ENCODE measurements at regions not wholly inside any gene's neighbourhood (a gene's known extent, or its start where the extent isn't known, plus 50 kb on each side); places are given as distances from the start of the nearest gene placed in this dataset.
"Not testable (repeated sequence)": the region's sequence is repeated elsewhere in the genome, so short reads cannot be mapped to it uniquely, and the experiment has no call there.

DNA sequence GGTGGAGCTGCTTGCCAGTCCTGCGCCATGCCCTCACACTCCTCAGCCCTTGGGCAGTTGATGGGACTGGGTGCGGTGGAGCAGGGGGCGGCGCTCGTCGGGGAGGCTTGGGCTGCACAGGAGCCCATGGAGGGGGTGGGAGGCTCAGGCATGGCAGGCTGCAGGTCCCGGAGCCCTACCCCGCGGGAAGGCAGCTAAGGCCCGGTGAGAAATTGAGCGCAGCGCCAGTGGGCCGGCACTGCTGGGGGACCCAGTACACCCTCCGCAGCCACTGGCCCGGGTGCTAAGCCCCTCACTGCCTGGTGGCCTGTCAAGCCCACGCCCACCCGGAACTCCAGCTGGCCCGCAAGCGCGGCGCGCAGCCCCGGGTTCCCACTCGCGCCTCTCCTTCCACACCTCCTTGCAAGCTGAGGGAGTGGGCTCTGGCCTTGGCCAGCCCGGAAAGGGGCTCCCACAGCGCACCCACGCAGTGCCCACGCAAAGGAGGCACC, 87.1 kb upstream of the BCHE start:
- POLR2A ChIA-PET (ENCODE audit: unreplicated experiment); H2BK120ac ChIP-seq (ENCODE audit: low read depth, low read length); H4K8ac ChIP-seq (ENCODE audit: low read depth in 2 of 2, low read length in 2 of 2); H3K79me1 ChIP-seq (ENCODE audit: low read depth in 1 of 2, low read length in 2 of 2); CTCF ChIA-PET; DNase-seq; dilution Hi-C loops (cut with HindIII; ENCODE audit: low sequenced_read_pairs, unreplicated experiment); intact Hi-C loops (cut with micrococcal nuclease); H3K36me3 ChIP-seq (ENCODE audit: control insufficient read depth, insufficient read depth, low read length); H3K56ac ChIP-seq (ENCODE audit: extremely low read depth, insufficient read depth, low read length); H3K4me1 ChIP-seq (ENCODE audit: control insufficient read depth, insufficient read depth, low read length); H3K18ac ChIP-seq (ENCODE audit: low read depth, low read length); H3K9ac ChIP-seq (ENCODE audit: low read depth, low read length); H4K20me1 ChIP-seq (ENCODE audit: insufficient read depth, low read length); H2AK5ac ChIP-seq (ENCODE audit: low read depth, low read length); H3K14ac ChIP-seq (replicated peaks; ENCODE audit: low read depth, low read length); H3K9me1 ChIP-seq (ENCODE audit: insufficient read depth, low read length); H3K4me3 ChIP-seq (ENCODE audit: insufficient read depth, low read depth, low read length); in situ Hi-C loops (cut with MboI; ENCODE audit: low sequenced_read_pairs); H2BK20ac ChIP-seq (ENCODE audit: low read depth, low read length); H2BK15ac ChIP-seq (ENCODE audit: low read depth, low read length); H3K4me2 ChIP-seq (ENCODE audit: low read depth, low read length); H3K27ac ChIP-seq (ENCODE audit: insufficient read depth, low read length); H3K4ac ChIP-seq (ENCODE audit: low read depth, low read length); H2AFZ ChIP-seq (replicated peaks; ENCODE audit: low read length, poor library complexity); H2BK5ac ChIP-seq (ENCODE audit: low read depth, low read length, poor library complexity, severe bottlenecking); H3K9me3 ChIP-seq (ENCODE audit: control insufficient read depth, insufficient read depth, low read length); BruUV-seq (replicated peaks); H4K91ac ChIP-seq (ENCODE audit: insufficient read depth, low read depth, low read length); ATAC-seq (ENCODE audit: low read depth); H3K27me3 ChIP-seq (ENCODE audit: control insufficient read depth, insufficient read depth, low read length); H3K23ac ChIP-seq (ENCODE audit: low read depth, low read length); H2AK9ac ChIP-seq (replicated peaks; ENCODE audit: low read depth, low read length, poor library complexity); H4K5ac ChIP-seq (ENCODE audit: low read depth, low read length): not testable (repeated sequence)
- 93% methylated on average over 3 of the region's 29 CpGs; no CpG with 5 or more reads in 1 of the 2 experiments for WGBS, 2 experiments (ENCODE audit: extremely low coverage in 2 of 2, insufficient read length in 1 of 2)

All from IMR-90 (cell line).